ENCODE measurements at regions not wholly inside any gene's neighbourhood (a gene's known extent, or its start where the extent isn't known, plus 50 kb on each side); places are given as distances from the start of the nearest gene placed in this dataset.

GRCh38 chr12:75971253-75971652 is 60.3 kb downstream of the PHLDA1 start:
- TF ChIP-seq SP1 (IDR thresholded peaks at IDR 0.05) = no peak
- TF ChIP-seq FOXM1 (IDR thresholded peaks at IDR 0.05; ENCODE audit: borderline replicate concordance) = no peak
- no peak for TF ChIP-seq FOXK2 (IDR thresholded peaks at IDR 0.05)
